ENCODE measurements at regions not wholly inside any gene's neighbourhood (a gene's known extent, or its start where the extent isn't known, plus 50 kb on each side); places are given as distances from the start of the nearest gene placed in this dataset.

DNA sequence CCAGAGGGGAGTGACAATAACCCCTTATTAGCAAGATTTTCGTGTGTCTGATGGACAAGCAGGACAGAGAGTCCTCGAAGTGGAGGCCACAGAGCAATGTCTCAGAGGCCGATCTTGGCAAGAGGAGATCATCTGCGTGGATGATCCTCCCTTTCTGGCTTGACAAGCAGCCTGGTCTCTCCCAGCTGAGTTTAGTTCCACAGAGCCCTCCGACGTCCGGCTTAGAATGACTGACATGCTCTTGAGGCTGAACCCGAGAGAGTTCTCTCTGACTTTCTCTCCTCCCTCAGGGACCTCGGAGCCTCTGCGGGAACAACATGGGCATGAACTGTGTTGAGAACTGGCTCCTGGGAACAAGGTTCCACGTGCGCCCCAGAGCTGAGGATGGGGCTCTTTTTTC is 180.7 kb upstream of the PFKP start:
- intact Hi-C loops (cut with micrococcal nuclease), result no loop called here

More for the DNA sequence above, 180.7 kb upstream of the PFKP start:
- ChIA-PET CTCF (no interaction called here), POLR2A (ENCODE audit: unreplicated experiment) (no interaction called here)
- no peaks in the 10 kb centered on the region for H3K9me1 ChIP-seq (ENCODE audit: insufficient read depth, low read length)
- 47% methylated on average over 6 of the region's 12 CpGs; no CpG with 5 or more reads in 1 of the 2 experiments for WGBS, 2 experiments (ENCODE audit: extremely low coverage in 2 of 2, insufficient read length in 1 of 2)
- H3K79me1 ChIP-seq (ENCODE audit: low read depth in 1 of 2, low read length in 2 of 2), result no peaks in the 10 kb centered on the region
- no peak overlapping the region for H3K4me2 ChIP-seq (ENCODE audit: low read depth, low read length)
- no peaks in the 10 kb centered on the region for H3K36me3 ChIP-seq (ENCODE audit: control insufficient read depth, insufficient read depth, low read length)
- H3K4ac ChIP-seq (ENCODE audit: low read depth, low read length), result no peak overlapping the region
- in situ Hi-C loops (cut with MboI; ENCODE audit: low sequenced_read_pairs), result no loop called here
- ATAC-seq (ENCODE audit: low read depth) (no peak), DNase-seq (no peak)
- no peaks in the 10 kb centered on the region for H3K4me1 ChIP-seq (ENCODE audit: control insufficient read depth, insufficient read depth, low read length)
- no peaks in the 10 kb centered on the region for H4K20me1 ChIP-seq (ENCODE audit: insufficient read depth, low read length)
- H2AK5ac ChIP-seq (ENCODE audit: low read depth, low read length), result no peak overlapping the region
- H2BK5ac ChIP-seq (ENCODE audit: low read depth, low read length, poor library complexity, severe bottlenecking), result no peak overlapping the region
- BruUV-seq (replicated peaks), result no TSS peak
- H3K18ac ChIP-seq (ENCODE audit: low read depth, low read length), result no peak overlapping the region
- no peaks in the 10 kb centered on the region for H3K9me3 ChIP-seq (ENCODE audit: control insufficient read depth, insufficient read depth, low read length)
- no peak overlapping the region for H3K4me3 ChIP-seq (ENCODE audit: insufficient read depth, low read depth, low read length)
- no peak overlapping the region for H4K91ac ChIP-seq (ENCODE audit: insufficient read depth, low read depth, low read length)
- no peak overlapping the region for H3K27ac ChIP-seq (ENCODE audit: insufficient read depth, low read length)
- dilution Hi-C loops (cut with HindIII; ENCODE audit: low sequenced_read_pairs, unreplicated experiment), result no loop called here
- H2BK120ac ChIP-seq (ENCODE audit: low read depth, low read length), result no peak overlapping the region
- H2BK20ac ChIP-seq (ENCODE audit: low read depth, low read length), result no peak overlapping the region
- H3K9ac ChIP-seq (ENCODE audit: low read depth, low read length), result no peak overlapping the region
- H3K27me3 ChIP-seq (ENCODE audit: control insufficient read depth, insufficient read depth, low read length), result no peaks in the 10 kb centered on the region
- H2BK15ac ChIP-seq (ENCODE audit: low read depth, low read length), result no peak overlapping the region
- no peak overlapping the region for H3K23ac ChIP-seq (ENCODE audit: low read depth, low read length)
- H3K14ac ChIP-seq (replicated peaks; ENCODE audit: low read depth, low read length), result no peak overlapping the region
- no peak overlapping the region for H4K8ac ChIP-seq (ENCODE audit: low read depth in 2 of 2, low read length in 2 of 2)
- no peak overlapping the region for H2AFZ ChIP-seq (replicated peaks; ENCODE audit: low read length, poor library complexity)
- no peak overlapping the region for H2AK9ac ChIP-seq (replicated peaks; ENCODE audit: low read depth, low read length, poor library complexity)
- TF ChIP-seq RFX5 (IDR thresholded peaks at IDR 0.05; ENCODE audit: low read depth, low read length), result no peak
- no peak for TF ChIP-seq BHLHE40 (IDR thresholded peaks at IDR 0.05; ENCODE audit: low read depth, low read length)
- TF ChIP-seq CHD1 (IDR thresholded peaks at IDR 0.05; ENCODE audit: low read depth, low read length), result no peak
- TF ChIP-seq MXI1 (IDR thresholded peaks at IDR 0.05; ENCODE audit: borderline replicate concordance, low read depth, low read length), result no peak
- TF ChIP-seq RCOR1 (IDR thresholded peaks at IDR 0.05; ENCODE audit: insufficient replicate concordance, low read length), result no peak
- no peak for TF ChIP-seq MAZ (IDR thresholded peaks at IDR 0.05; ENCODE audit: borderline replicate concordance, low read depth, low read length)
- TF ChIP-seq POLR2A (IDR thresholded peaks at IDR 0.05; ENCODE audit: low read depth, low read length), result no peak
- TF ChIP-seq SMC3 (IDR thresholded peaks at IDR 0.05; ENCODE audit: low read depth, low read length), result no peak
- no peak for TF ChIP-seq MAFK (IDR thresholded peaks at IDR 0.05; ENCODE audit: low read depth, low read length)
- no peak for TF ChIP-seq RAD21 (IDR thresholded peaks at IDR 0.05; ENCODE audit: low read length)
- TF ChIP-seq CEBPB (IDR thresholded peaks at IDR 0.05; ENCODE audit: low read depth, low read length), result no peak
- no peak for TF ChIP-seq NFE2L2 (IDR thresholded peaks at IDR 0.05; ENCODE audit: low read depth, low read length)
- TF ChIP-seq CTCF (conservative IDR thresholded peaks at IDR 0.05; ENCODE audit: low read depth, low read length), result no peak
- no peak for TF ChIP-seq USF2 (IDR thresholded peaks at IDR 0.05; ENCODE audit: low read depth, low read length)
- no peak for TF ChIP-seq ELK1 (IDR thresholded peaks at IDR 0.05; ENCODE audit: borderline replicate concordance, low read depth, low read length)
- TF ChIP-seq FOS (IDR thresholded peaks at IDR 0.05; ENCODE audit: low read depth, low read length), result no peak
- no peak overlapping the region for H3K56ac ChIP-seq (ENCODE audit: extremely low read depth, insufficient read depth, low read length)
- no peak overlapping the region for H4K5ac ChIP-seq (ENCODE audit: low read depth, low read length)
